ENCODE measurements at regions not wholly inside any gene's neighbourhood (a gene's known extent, or its start where the extent isn't known, plus 50 kb on each side); places are given as distances from the start of the nearest gene placed in this dataset.

GRCh38 chr1:57910305-57910704 is 486.4 kb upstream of the DAB1 start:
- TF ChIP-seq GATAD2A (IDR thresholded peaks at IDR 0.05), result no peak
- no peak for TF ChIP-seq ZBTB40 (IDR thresholded peaks at IDR 0.05)
- no peak for TF ChIP-seq ZBTB40 (CRISPR knock-in tag; IDR thresholded peaks at IDR 0.05)
- TF ChIP-seq KDM4B (IDR thresholded peaks at IDR 0.05; ENCODE audit: borderline replicate concordance in 2 of 2, low read depth in 1 of 2), result no peak
- TF ChIP-seq CEBPG (CRISPR knock-in tag; IDR thresholded peaks at IDR 0.05), result no peak
- TF ChIP-seq CEBPG (tag; conservative IDR thresholded peaks at IDR 0.05 in 1 of 2, IDR thresholded peaks at IDR 0.05 in 1 of 2), result no peak
- no peak for TF ChIP-seq ZNF232 (CRISPR knock-in tag; IDR thresholded peaks at IDR 0.05)
- no peak for TF ChIP-seq MXI1 (IDR thresholded peaks at IDR 0.05; ENCODE audit: low read depth, low read length)
- no peak for TF ChIP-seq MYNN (IDR thresholded peaks at IDR 0.05)
- TF ChIP-seq MYNN (CRISPR knock-in tag; IDR thresholded peaks at IDR 0.05), result no peak
- no peak for TF ChIP-seq JUND (IDR thresholded peaks at IDR 0.05; ENCODE audit: borderline replicate concordance, low read depth, low read length)
- no peak for TF ChIP-seq JUND (tag; IDR thresholded peaks at IDR 0.05; ENCODE audit: borderline replicate concordance, low read depth, low read length)
- TF ChIP-seq PTBP1 (IDR thresholded peaks at IDR 0.05; ENCODE audit: low read depth, low read length), result no peak
- no peak for TF ChIP-seq ZFP30 (CRISPR knock-in tag; IDR thresholded peaks at IDR 0.05; ENCODE audit: borderline replicate concordance)
- TF ChIP-seq ZBTB2 (IDR thresholded peaks at IDR 0.05), result no peak

Measured in K562 (cell line).